OCI-LY1 (cell line): ENCODE measurements at regions not wholly inside any gene's neighbourhood (a gene's known extent, or its start where the extent isn't known, plus 50 kb on each side); places are given as distances from the start of the nearest gene placed in this dataset.

Experiments
- EZH2 ChIP-seq: fragments of 200-600 bp; sonication (generic), shearing (Covaris generic); IDR thresholded peaks from 2 replicates; pipeline ENCODE4 v1.8.0; 2017; ENCODE audit warnings: borderline replicate concordance, mixed run types, mild to moderate bottlenecking, antibody characterized with exemption, low read length, moderate library complexity, mixed read lengths
- TF ChIP-seq, protein P1 (sequence below): fragments of 200-600 bp; sonication (generic), shearing (Covaris generic); IDR thresholded peaks from 2 replicates; pipeline ENCODE4 v1.5.1; 2017; ENCODE audit warnings: mild to moderate bottlenecking, antibody characterized with exemption, low read length, moderate library complexity, mixed read lengths

- TF ChIP-seq, protein P1, sequence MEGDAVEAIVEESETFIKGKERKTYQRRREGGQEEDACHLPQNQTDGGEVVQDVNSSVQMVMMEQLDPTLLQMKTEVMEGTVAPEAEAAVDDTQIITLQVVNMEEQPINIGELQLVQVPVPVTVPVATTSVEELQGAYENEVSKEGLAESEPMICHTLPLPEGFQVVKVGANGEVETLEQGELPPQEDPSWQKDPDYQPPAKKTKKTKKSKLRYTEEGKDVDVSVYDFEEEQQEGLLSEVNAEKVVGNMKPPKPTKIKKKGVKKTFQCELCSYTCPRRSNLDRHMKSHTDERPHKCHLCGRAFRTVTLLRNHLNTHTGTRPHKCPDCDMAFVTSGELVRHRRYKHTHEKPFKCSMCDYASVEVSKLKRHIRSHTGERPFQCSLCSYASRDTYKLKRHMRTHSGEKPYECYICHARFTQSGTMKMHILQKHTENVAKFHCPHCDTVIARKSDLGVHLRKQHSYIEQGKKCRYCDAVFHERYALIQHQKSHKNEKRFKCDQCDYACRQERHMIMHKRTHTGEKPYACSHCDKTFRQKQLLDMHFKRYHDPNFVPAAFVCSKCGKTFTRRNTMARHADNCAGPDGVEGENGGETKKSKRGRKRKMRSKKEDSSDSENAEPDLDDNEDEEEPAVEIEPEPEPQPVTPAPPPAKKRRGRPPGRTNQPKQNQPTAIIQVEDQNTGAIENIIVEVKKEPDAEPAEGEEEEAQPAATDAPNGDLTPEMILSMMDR, result no peak
- no peak for TF ChIP-seq EZH2
These were observed 210.4 kb upstream of the BRINP3 start for GRCh38 chr1:190688096-190688495.
